HG03432 (cell line): ENCODE measurements at regions not wholly inside any gene's neighbourhood (a gene's known extent, or its start where the extent isn't known, plus 50 kb on each side); places are given as distances from the start of the nearest gene placed in this dataset.

Experiments used
- ATAC-seq: cut with Tn5 transposase; IDR thresholded peaks from one replicate; pipeline ENCODE4 v1.9.1; 2021; ENCODE audit warnings: mild to moderate bottlenecking, moderate library complexity; ENCODE audit not compliant: unreplicated experiment

DNA sequence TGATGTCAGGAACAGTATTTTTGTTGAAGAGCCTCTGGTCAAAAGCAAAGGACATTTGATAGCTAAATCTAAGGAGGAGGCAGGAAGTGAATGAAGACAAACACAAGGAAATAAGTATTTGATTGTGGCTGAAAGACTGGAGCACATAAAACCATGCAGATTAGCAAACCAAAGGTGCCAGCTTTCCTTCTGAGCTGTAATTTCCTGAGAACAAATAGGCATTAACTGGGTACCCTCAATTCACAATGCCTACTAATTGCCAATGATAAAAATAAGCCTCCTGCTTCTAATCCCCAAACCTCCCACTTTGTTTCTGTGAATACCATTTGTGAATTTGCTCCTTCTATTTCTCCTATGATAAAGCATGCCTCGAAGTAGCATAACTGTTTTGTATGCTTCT lies 1279.6 kb upstream of the USP15 start:
- ATAC-seq, result no peak

DNA sequence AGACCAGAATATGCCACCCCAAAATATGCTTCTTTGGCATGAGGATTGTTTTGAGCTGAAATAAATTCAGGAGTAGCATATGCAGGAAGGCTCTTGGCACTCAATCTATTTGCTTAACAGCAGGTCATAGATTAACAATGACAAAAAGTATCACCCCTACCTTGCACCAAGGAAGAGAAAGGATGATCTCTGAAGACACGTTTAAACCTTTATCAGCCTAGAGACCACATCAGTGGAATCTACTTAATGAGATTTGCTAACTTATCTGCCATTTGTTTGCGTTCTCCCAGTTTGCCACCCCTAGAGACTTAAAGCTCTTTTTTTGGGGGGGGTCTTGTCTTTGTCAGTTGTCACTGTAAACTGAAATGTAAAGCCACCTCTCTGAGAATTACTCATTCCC lies 1278.7 kb upstream of the USP15 start:
- no peak for ATAC-seq

GRCh38 chr12:60992087-60992486 lies 1268.1 kb upstream of the USP15 start:
- no peak for ATAC-seq

- no peak for ATAC-seq
Measured at GRCh38 chr12:60995256-60995825, 1264.9 kb upstream of the USP15 start.

GRCh38 chr12:60997869-60998378 lies 1262.3 kb upstream of the USP15 start:
- no peak for ATAC-seq

DNA sequence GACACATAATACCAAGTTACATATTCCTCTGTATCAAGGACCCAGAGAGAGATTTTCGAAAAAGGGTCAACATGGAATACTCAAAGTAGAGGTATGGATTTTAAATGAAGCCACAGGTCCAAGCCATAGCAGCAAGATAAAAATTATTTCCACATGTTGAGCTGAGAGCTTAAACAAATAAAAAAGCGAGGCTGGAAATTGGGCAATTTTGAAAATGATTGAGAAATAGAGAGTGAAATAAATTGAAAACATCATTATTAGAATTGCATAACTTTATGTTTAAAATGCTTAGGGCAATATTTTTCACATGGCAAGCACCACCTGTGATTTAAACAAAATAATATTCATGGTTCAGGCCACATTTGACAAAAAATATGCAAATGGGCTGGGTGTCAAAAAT lies 1251.0 kb upstream of the USP15 start:
- no peak for ATAC-seq

DNA sequence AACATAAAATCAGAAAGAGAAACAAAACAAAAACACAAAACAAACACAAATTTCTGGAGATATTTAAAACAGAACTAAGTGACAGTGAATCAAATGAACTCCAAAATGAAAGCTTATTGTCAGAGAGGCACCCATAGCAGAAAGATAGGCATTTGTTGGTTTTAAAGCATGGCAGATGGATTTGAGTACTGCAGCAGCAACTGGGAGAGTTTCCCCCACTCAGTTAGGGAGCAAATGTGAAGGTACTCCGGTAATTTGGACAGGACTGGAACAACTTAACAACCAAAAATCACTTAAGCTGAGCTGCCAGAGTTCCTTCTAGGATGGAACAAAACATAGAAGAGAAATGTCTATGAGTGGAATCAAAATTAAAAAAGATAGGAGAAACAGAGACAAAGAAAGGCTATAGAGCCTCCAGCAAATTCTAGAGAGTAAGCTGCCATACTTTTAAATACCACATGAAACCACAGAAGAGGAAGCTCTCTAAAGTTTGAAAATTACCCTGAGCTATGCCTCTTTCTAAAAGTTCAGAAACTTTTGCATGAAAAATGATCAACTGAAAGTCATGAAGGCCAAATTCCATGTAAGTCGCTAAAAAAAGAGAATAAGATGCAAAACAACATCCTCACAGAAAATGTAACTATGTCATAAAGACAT lies 1248.3 kb upstream of the USP15 start:
- ATAC-seq, result no peak

- peak; percentile 78 for ATAC-seq
Measured at GRCh38 chr12:61018571-61018970, 1241.6 kb upstream of the USP15 start.

DNA sequence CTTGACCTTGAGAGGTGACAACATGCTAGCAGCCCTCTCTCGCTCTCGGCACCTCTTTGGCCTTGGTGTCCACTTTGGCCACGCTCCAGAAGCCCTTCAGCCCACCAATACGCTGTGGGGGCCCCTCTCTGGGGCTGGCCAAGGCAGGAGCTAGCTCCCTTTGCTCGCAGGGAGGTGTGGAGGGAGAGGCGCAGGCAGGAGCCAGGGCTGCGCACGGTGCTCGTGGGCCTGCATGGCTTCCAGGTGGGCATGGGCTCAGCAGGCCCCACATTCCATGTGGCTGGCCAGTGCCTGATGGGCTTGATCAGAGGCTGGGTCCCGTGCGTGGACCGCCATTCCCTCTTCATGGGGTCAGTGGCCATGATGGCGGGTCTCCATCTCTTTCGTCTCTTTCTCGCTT lies 1237.0 kb upstream of the USP15 start:
- ATAC-seq, result no peak

GRCh38 chr12:61029516-61029915 lies 1230.7 kb upstream of the USP15 start:
- no peak for ATAC-seq

DNA sequence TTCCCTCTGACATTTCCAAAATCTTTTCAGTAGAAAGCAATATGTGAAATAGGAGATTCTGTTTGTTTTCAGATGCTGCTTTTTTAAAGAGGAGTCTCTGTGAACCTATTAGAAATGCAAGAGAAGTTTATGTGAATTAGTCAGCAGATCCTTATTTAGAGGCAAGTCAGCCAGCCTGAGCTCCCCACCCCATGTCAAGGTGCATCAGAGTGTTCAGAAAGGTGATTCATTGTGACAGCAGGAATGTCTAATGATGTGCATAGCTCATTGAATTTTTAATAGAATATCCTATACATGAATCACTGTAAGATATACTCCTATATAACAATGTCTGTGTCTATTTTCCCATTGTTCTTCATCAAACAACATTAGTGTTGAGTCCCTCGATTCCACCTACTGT lies 1222.4 kb upstream of the USP15 start:
- ATAC-seq, result no peak

DNA sequence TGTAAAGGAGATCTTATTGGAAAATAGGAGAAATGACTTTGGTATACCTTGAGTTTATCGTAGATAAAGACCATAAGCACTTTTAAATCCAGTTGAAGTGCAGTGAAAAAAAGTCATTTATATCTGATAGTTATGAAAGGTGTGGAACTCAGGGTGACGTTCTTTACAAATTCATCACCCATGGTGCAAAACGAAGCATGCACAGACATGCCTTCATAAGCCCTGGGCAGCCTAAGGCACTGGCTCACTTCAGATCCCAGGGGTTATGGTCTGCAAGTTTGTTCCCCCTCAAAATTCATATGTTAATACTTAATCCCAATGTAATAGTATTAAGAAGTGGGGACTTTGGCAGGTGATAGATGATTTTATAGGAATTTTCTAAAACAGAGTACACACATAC lies 1216.4 kb upstream of the USP15 start:
- ATAC-seq, result no peak

GRCh38 chr12:61044766-61045165 lies 1215.4 kb upstream of the USP15 start:
- no peak for ATAC-seq

DNA sequence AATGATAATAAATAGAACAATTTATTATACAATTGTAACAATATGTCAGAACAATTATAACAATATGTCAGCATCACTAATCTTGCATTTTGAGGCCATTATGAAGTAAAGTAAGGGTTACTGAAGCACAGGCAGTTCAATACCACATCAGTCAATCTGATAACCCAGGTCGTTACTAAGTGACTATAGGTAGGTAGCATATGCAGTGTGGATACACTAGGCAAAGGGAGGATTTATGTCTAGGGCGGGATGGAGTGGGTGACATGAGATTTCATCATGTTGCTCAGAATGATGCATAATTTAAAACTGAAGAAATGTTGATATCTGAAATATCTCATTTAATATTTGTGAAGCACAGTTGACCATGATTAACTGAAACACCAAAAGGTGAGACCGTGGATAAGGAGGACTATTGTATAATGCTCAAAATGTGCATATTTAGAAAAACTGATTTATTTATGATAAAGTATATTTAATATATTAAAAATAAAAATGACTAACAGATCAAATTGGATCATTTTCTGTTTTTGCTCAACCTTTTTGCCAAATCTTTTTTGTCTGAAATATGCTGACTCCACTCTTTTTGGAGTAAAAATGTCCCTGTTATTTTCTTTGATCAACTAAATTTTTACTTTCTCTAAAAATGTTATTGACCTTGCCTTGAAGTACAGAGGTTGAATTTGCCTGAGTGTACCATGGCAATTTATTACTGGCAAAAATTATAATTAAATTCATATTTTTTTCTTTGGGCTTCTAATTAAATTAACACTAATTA lies 1189.4 kb upstream of the USP15 start:
- ATAC-seq, result no peak

- ATAC-seq, result no peak
Measured at GRCh38 chr12:61072717-61073116, 1187.5 kb upstream of the USP15 start.

GRCh38 chr12:61095111-61095510 lies 1165.1 kb upstream of the USP15 start:
- ATAC-seq, result no peak

DNA sequence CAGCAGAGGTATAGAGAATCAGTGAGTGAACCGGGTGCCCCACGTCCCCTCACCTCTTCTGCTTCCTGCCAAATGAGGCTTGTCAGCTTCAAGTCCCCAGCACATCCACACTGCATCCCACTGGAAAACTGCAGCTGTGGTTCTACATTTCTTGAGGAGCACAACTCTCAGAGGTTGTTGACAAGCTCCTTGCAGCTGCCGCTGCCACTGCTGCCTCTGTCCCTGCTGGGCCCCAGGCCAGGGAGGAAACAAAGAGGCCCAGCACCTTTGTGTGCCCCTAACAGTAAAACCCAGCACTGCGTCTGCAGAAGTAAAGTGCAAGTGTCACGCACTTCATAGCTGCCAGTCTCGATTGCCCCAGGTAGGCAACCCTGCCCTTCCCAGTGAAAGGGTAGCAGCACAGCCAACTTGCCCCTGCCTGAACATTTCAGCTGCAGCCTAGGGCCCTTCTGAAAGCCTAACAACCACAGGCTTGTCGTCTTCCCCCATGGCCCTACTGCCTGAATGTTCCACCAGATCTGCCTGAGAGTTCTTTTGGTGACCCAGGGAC lies 1162.1 kb upstream of the USP15 start:
- no peak for ATAC-seq

GRCh38 chr12:61107118-61107517 lies 1153.1 kb upstream of the USP15 start:
- no peak for ATAC-seq

- no peak for ATAC-seq
Measured at GRCh38 chr12:61111218-61111617, 1149.0 kb upstream of the USP15 start.

DNA sequence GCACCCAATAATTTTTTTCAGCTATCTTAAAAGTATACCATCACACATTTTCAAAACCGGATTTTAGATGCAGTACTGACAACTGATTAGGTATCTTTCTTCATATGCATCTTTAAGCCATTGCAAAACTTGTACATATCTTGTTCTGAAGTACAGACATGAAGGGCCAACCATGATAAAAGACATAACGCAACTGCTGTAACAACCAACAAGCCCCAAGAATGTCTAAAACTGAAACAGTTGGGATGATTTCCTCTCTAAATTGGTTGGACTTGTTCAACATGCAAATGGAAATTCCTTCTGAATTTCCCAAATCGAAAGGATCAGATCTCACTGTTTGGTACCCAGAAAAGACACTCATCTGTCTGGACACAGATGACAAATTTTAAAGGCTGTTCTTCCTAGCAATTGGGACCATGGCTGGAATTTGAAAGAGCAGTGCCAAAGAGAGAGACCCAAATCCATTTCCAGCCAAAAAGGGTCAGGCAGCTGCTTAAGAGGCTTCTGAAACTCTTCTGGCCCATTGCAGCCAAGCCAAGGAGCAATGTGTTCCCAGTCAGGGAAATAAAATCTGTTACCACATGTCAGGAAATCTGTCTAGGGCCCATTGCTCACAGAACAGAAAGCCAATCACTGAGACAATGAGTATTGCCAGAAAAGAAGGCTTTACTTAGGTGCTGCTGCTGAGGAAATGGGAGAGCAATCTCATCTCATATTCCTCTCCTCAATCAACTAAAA lies 1122.4 kb upstream of the USP15 start:
- ATAC-seq, result no peak

DNA sequence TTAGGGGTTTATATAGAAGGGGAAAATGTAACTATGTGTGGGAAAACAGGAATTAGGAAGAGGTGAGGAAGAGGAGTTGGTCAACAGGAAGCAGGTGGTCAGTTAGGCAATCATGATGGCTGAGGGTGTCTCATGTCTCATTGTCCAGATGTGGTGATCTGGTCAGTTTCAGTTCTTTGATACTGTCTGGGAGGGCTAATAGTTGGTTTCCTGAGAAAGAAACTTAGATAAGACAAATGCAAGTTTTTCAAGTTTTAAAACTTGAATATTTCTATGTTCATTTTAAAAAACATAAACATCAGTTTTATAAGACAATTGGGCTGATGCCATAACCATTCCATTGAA lies 1121.8 kb upstream of the USP15 start:
- no peak for ATAC-seq
